Keratinocyte (primary cell): ENCODE measurements at regions not wholly inside any gene's neighbourhood (a gene's known extent, or its start where the extent isn't known, plus 50 kb on each side); places are given as distances from the start of the nearest gene placed in this dataset.

Source experiments
- DNase-seq: peaks from one replicate; pipeline ENCODE4 v3.0.0-alpha.2; 2011; ENCODE audit warnings: low read depth, missing footprints, low spot score
- FAIRE-seq: peaks from 2 replicates; lab custom pipeline; 2011; peaks lifted over from hg19 to GRCh38; lab: Jason Lieb, UNC
- H2AFZ ChIP-seq: 2 replicates; pipeline ENCODE4 v1.6.0; 2012; ENCODE audit warnings: low read length, control low read depth, inconsistent platforms; ENCODE audit not compliant: control insufficient read depth
- H3K27ac ChIP-seq: 2 replicates; pipeline ENCODE4 v1.5.1; 2011; ENCODE audit warnings: low read length; ENCODE audit not compliant: control insufficient read depth, insufficient read depth
- H3K27me3 ChIP-seq: 3 replicates; pipeline ENCODE4 v1.6.0; 2011; ENCODE audit warnings: low read length; ENCODE audit not compliant: control insufficient read depth, insufficient read depth; ENCODE audit errors: extremely low read depth
- H3K36me3 ChIP-seq, 2 experiments: 2 replicates in 1 of 2; 3 replicates in 1 of 2; pipeline ENCODE4 v1.5.1; 2011; ENCODE audit warnings: low read length in 2 of 2, mild to moderate bottlenecking in 1 of 2; ENCODE audit not compliant: control insufficient read depth in 2 of 2, insufficient read depth in 2 of 2; ENCODE audit errors: extremely low read depth in 1 of 2
- H3K4me1 ChIP-seq: 3 replicates; pipeline ENCODE4 v1.5.1; 2011; ENCODE audit warnings: low read length; ENCODE audit not compliant: control insufficient read depth, insufficient read depth; ENCODE audit errors: extremely low read depth
- H3K4me2 ChIP-seq: 3 replicates; pipeline ENCODE4 v1.6.0; 2011; ENCODE audit warnings: low read depth, low read length; ENCODE audit not compliant: control insufficient read depth, insufficient read depth; ENCODE audit errors: extremely low read depth
- H3K4me3 ChIP-seq, 3 experiments: fragments of 200-600 bp in 1 of 3; sonication (generic) in 1 of 3; 2 replicates in 2 of 3; 3 replicates in 1 of 3; pipeline ENCODE4 v1.5.1; 2011 to 2016; ENCODE audit warnings: low read length in 3 of 3, mild to moderate bottlenecking in 3 of 3, control low read depth in 2 of 3, inconsistent platforms in 1 of 3, low read depth in 1 of 3, mixed read lengths in 1 of 3, mixed run types in 1 of 3, moderate library complexity in 1 of 3; ENCODE audit not compliant: control insufficient read depth in 2 of 3, insufficient read depth in 2 of 3; ENCODE audit errors: extremely low read depth in 1 of 3
- H3K79me2 ChIP-seq: 2 replicates; pipeline ENCODE4 v1.6.0; 2012; ENCODE audit warnings: low read length; ENCODE audit not compliant: control insufficient read depth, insufficient read depth
- H3K9ac ChIP-seq: 3 replicates; pipeline ENCODE4 v1.6.0; 2011; ENCODE audit warnings: low read length; ENCODE audit not compliant: control insufficient read depth, insufficient read depth; ENCODE audit errors: extremely low read depth
- H3K9me1 ChIP-seq: 3 replicates; pipeline ENCODE4 v1.6.0; 2011; ENCODE audit warnings: low read length; ENCODE audit not compliant: control insufficient read depth, insufficient read depth; ENCODE audit errors: extremely low read depth
- H3K9me3 ChIP-seq: 2 replicates; pipeline ENCODE4 v1.5.1; 2012; ENCODE audit warnings: low read depth, low read length; ENCODE audit not compliant: control insufficient read depth
- H4K20me1 ChIP-seq: 3 replicates; pipeline ENCODE4 v1.6.0; 2011; ENCODE audit warnings: low read length; ENCODE audit not compliant: control insufficient read depth, insufficient read depth; ENCODE audit errors: extremely low read depth
- CTCF ChIP-seq, 3 experiments: IDR thresholded peaks in 1 of 3; conservative IDR thresholded peaks in 1 of 3; optimal IDR thresholded peaks in 1 of 3; 2 replicates in 2 of 3; 3 replicates in 1 of 3; pipeline versions ENCODE3 to v1.5.1; 2011; ENCODE audit warnings: low read length in 3 of 3, mild to moderate bottlenecking in 3 of 3, moderate library complexity in 2 of 3, control low read depth in 1 of 3, inconsistent platforms in 1 of 3; ENCODE audit not compliant: insufficient read depth in 2 of 3; ENCODE audit errors: extremely low read depth in 1 of 3
- EZH2 ChIP-seq: IDR thresholded peaks from one replicate; pipeline ENCODE4 v1.6.1; 2012; ENCODE audit warnings: inconsistent platforms, mild to moderate bottlenecking, low read length, moderate library complexity
- dilution Hi-C: fragments of 300-500 bp; cut with MboI; formaldehyde crosslinking; loops from one replicate; pipeline ENCODE4 v1.7.0; 2020; ENCODE audit warnings: low sequenced_read_pairs; ENCODE audit not compliant: extremely low pct_ligation_motif_present

DNA sequence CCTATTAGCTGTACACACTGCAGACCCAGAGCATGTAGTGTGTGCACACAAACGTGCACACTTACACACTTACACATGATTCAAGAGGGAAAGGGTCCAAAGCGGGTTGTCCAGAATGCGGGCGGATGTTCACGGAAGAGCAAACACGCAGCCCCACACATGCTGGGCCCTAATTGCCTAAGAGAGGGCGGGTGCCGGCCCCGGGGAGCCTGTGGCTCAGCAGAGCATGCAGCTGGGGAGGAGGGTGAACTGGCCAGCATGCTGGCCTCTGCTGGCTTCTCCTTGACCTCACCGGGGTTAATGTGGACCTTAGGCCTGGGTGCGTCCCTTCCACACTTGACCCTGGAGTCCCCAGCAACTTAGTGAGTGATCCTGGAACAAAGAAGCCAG lies 816.3 kb downstream of the BRD1 start:
- TF ChIP-seq EZH2 (no peak), CTCF (optimal IDR thresholded peaks at IDR 0.05 in 1 of 3, IDR thresholded peaks at IDR 0.05 in 1 of 3, conservative IDR thresholded peaks at IDR 0.05 in 1 of 3; ENCODE audit: extremely low read depth in 1 of 3, insufficient read depth in 2 of 3, low read length in 3 of 3) (no peak)
- dilution Hi-C loops = no loop called here

GRCh38 chr22:49010901-49011300 lies 816.8 kb downstream of the BRD1 start:
- Histone ChIP-seq H3K27ac (no peak overlapping the region), H3K9me3 (peaks cover 14% of the 10 kb centered on the region), H3K4me3 (no peak overlapping the region), H4K20me1 (no peaks in the 10 kb centered on the region), H3K9me1 (no peaks in the 10 kb centered on the region), H3K9ac (no peak overlapping the region), H3K79me2 (no peaks in the 10 kb centered on the region), H3K4me1 (no peaks in the 10 kb centered on the region), H3K36me3 (no peaks in the 10 kb centered on the region), H3K4me2 (no peak overlapping the region), H2AFZ (no peak overlapping the region), H3K27me3 (no peaks in the 10 kb centered on the region)
- dilution Hi-C loops = no loop called here
- TF ChIP-seq EZH2 = no peak
- TF ChIP-seq CTCF (optimal IDR thresholded peaks at IDR 0.05 in 1 of 3, IDR thresholded peaks at IDR 0.05 in 1 of 3, conservative IDR thresholded peaks at IDR 0.05 in 1 of 3; ENCODE audit: extremely low read depth in 1 of 3, insufficient read depth in 2 of 3, low read length in 3 of 3) = no peak
- FAIRE-seq (no peak), DNase-seq (no peak)

More for the DNA sequence above, 816.3 kb downstream of the BRD1 start:
- Histone ChIP-seq H3K4me2 (no peak overlapping the region), H3K9ac (no peak overlapping the region), H3K4me1 (no peaks in the 10 kb centered on the region), H2AFZ (no peak overlapping the region), H3K9me3 (peaks cover 13% of the 10 kb centered on the region), H4K20me1 (no peaks in the 10 kb centered on the region), H3K79me2 (no peaks in the 10 kb centered on the region), H3K9me1 (no peaks in the 10 kb centered on the region), H3K27ac (no peak overlapping the region), H3K4me3 (no peak overlapping the region), H3K36me3 (no peaks in the 10 kb centered on the region), H3K27me3 (no peaks in the 10 kb centered on the region)
- FAIRE-seq = no peak
- no peak for DNase-seq
